ENCODE measurements at regions not wholly inside any gene's neighbourhood (a gene's known extent, or its start where the extent isn't known, plus 50 kb on each side); places are given as distances from the start of the nearest gene placed in this dataset.
"Not testable (repeated sequence)": the region's sequence is repeated elsewhere in the genome, so short reads cannot be mapped to it uniquely, and the experiment has no call there.

DNA sequence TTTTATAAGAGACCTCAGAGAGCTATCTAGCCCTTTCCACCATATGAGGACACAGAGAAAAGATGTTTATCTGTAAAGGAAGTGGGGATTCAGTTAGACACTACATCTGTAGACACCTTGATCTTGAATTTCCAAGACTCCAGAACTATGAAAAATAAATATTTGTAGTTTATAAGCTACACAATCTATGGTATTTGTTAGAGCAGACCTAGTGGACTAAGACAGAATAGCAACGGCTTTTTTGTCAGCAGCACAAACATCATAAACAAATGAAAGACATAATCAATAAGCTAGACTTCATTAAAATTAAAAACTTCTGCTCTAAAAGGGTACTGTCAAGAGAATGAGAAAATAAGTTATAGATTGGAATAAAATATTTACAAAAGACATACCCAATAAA lies 810.1 kb downstream of the FSCB start:
- no peak for DNase-seq (ENCODE audit: low spot score)

DNA sequence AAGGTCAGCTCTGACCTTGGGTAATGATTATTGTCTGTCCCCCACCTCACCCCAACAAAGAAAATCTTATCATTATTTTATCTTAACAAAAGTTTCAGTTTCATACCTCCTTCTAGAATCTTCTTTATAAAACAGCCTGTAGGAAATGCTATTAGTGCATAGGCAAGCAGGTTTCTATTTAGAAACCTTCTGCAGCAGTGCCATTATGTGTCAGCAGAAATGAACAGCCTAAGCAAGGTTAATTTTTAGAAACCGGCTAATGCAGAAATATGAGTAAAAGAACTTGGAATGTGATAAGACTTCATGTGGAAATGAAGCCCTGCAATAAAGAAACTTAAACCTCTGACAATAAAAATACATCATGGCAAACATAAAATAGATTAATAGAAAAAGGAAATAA lies 814.4 kb downstream of the FSCB start:
- DNase-seq (ENCODE audit: low spot score), result no peak

DNA sequence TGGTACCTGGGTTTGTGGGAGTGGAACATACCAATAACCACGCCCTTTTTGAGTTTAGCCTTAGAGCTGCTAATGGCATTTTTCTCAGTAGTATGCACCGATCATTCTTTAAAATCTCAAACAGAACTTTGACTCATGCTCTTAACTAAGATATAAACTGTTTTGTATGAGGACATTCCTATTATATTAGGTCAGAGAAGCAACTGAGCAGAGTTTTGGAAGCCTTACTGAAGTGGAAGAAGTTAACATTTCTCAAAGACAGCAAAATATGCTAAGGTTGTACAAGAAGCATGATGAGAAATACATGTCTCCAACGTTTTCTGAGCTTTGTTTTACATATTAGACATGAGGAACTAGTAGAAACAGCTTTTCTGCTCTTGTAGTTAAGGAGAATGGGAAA lies 819.2 kb downstream of the FSCB start:
- no peak for DNase-seq (ENCODE audit: low spot score)

DNA sequence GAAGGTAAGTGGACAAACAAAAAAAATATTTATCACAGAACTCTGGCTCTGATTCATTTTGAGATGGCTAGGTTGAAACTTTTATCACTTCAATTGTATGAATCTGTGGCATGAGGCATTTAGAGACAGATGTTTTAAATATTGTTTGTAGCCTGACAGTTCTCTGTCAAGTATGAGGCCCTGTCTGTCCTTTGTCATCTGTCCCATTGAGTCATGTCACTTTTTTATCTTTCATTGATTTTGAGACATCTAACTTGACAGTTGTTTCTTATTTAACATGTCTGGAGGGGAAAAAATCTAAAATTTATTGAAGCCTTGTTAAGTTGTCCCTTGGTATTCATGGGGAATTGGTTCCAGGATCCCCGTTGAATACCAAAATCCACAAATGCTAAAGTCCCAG lies 829.5 kb downstream of the FSCB start:
- DNase-seq (ENCODE audit: low spot score), result no peak

DNA sequence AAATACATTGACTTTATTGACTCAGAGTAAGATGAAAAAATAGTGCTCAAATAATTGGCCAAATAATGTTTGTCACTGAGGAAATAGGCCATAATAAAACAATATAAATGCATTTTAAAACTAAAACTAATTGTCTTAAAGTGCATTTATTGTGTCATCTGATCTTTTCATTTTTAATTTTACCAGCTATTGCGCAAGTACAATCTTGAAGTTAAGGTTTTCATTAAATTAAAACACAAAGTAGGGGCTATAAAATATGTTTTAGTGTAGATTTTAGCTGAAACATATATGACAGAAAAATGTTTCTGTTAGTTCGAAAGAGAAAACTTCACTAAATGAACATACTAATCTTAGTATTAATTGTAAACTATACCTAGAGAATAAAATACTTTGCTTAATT lies 832.8 kb downstream of the FSCB start:
- no peak for DNase-seq (ENCODE audit: low spot score)

DNA sequence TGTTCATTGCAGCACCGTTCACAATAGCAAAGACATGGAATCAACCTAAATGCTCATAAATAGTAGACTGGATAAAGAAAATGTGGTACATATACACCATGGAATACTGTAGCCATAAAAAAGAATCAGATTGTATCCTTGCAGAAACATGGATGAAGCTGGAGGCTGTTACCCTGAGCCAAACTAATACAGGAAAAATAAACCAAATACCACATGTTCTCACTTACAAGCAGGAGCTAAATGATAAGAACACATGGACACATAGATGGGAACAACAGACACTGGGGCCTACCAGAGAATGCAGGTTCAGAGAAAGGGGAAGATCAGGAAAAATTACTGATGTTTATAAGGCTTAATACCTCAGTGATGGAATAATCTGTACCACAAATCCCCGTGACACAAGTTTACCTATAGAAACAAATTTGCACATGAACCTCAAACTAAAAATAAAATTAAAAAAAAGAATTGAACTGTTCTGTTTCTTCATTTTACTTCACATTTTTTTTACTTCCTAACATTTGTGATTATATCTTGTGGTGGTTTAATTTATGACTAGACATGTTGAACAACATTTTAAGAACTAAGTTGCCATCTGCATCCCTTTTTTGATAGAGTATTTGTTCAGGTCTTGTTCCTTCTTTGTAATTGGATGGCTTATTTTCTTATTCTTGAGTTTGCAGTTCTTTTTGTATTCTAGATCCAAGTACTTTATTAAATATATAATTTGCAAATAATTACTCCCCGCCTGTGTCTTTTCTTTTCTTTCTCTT lies 835.2 kb downstream of the FSCB start:
- DNase-seq (ENCODE audit: low spot score), result no peak

DNA sequence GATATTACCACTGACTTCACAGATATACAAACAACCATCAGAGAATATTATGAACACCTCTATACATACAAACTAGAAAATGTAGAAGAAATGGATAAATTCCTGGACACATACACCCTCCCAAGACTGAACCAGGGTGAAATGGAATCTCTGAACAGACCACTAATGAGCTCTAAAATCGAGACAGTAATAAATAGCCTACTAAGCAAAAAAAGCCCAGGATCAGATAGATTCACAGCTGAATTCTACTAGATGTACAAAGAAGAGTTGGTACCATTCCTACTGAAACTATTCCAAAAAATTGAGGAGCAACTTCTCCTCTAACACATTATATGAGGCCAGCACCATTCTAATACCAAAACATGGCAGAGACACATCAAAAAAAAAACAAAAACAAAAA lies 837.7 kb downstream of the FSCB start:
- no peak for DNase-seq (ENCODE audit: low spot score)

DNA sequence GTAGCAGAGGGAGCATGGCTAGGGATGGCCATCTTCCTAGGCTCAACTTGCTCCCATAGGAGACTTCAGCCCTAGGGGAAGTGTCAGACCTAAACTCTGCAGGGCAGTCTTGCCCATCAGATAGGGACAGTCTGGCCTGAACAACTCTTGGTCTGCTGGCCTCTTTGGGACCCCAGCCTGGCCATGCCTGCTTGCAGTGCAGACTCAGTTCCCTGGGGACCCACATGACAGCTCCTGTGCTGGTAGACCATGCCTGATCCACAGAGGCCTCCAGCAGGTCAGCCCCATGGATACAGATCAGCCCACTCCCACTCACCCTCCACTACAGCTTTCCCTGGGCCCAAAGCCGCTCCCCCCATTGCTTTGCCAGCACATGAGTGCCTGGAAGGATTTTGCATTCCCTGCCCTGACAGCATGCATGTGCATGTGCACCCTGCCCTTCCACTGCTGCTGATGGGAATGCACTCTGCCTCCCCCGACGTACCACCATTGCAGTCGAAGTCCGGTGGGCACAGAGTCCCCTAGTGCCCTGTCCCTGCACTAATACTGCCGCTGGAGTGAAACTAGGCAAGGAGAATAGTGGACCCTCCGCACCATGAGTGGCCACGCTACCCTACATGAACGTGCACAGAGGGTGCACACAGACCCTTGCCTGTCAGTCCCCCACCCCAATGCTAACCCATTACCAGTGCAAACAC lies 841.4 kb downstream of the FSCB start:
- no peak for DNase-seq (ENCODE audit: low spot score)

DNA sequence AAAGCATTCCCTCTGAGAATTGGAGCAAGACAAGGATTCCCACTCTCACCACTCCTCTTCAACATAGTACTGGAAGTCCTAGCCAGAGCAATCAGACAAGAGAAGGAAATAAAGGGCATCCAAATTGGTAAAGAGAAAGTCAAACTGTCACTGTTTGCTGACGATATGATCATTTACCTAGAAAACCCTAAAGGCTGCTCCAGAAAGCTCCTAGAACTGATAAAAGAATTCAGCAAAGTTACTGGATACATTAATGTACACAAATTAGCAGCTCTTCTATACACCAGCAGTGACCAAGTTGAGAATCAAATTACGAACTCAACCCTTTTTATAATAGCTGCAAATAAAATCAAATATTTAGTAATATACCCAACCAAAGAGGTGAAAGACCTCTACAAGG lies 851.9 kb downstream of the FSCB start:
- DNase-seq (ENCODE audit: low spot score), result not testable (repeated sequence)

DNA sequence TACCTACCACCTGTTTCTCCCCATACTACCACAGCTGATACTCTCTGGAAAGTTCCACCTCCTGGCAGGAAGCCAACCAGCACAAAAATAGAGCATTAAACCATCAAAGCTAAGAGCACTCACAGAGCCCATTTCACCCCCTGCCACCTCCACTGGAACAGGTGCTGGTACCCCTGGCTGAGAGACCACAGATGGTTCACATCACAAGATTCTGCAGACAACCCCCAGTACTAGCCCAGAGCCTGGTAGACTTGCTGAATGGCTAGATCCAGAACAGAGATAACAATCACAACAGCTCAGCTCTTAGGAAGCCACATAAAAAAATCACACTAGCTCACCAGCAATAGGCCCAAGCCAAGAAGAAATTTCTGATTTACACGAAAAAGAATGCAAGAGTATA lies 855.2 kb downstream of the FSCB start:
- no peak for DNase-seq (ENCODE audit: low spot score)

DNA sequence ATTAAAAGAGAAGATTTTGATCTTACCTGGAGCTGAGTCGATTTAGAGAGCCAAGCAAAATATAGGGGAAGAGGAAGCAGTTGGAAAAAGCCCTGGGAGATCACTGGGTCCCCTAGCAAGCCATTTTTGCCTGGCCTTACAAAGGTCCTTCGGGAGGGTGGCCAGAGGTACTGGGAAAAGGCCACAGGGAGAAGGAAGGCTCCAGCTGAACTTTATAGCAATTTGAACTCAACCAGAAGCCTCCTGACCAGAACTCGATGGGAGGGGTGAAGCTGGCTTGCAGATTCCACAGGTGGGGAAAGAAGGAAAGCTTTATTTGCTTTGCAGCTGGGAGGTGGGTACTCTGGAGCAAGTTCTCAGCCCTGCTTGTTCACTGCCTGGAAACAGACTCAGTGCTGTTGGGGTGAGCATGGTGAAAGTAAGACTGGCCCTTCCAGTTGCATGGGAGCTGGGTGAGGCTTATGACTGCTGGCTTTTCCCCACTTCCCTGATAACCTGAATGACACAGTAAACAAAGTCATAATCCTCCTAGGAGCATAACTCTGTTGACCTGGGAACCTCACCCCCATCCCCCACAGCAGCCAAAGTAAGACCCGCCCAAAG lies 855.8 kb downstream of the FSCB start:
- no peak for DNase-seq (ENCODE audit: low spot score)

DNA sequence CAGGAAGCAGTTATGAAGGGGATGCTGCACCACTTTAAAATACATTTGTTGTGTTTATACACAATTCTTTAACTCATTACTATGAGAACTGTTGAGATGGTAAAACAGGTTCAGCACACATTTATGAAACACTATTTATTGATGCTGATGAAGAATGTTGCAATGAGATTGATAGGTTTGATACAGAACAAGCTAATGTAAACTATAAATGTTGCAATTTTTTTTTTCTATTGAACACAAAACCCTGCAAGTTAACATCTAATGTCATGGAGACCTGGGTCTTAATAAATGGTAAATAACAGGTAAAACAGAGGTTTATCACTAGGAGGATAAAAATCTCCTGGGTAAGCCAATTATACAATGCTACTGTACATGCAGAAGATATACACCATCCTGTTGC lies 857.6 kb downstream of the FSCB start:
- DNase-seq (ENCODE audit: low spot score), result no peak

DNA sequence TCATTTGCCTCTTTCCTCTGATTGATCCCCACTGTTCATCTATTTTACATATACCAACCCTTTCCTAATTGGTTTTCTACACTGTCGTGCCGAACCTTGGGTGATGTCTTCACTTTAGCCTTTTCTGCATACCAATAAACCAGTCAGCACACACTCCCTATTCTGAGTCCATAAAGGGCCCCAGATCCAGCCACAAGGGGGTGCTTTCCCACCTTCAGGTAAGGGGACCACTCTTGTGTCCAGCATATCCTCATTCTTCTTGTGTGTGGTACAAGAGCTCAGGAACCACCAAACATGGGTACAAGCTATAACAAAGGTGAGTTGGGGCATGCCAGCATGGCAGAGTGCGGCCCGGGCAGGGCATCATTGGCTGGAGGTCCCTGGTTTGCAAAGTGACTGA lies 859.8 kb downstream of the FSCB start:
- DNase-seq (ENCODE audit: low spot score), result no peak

DNA sequence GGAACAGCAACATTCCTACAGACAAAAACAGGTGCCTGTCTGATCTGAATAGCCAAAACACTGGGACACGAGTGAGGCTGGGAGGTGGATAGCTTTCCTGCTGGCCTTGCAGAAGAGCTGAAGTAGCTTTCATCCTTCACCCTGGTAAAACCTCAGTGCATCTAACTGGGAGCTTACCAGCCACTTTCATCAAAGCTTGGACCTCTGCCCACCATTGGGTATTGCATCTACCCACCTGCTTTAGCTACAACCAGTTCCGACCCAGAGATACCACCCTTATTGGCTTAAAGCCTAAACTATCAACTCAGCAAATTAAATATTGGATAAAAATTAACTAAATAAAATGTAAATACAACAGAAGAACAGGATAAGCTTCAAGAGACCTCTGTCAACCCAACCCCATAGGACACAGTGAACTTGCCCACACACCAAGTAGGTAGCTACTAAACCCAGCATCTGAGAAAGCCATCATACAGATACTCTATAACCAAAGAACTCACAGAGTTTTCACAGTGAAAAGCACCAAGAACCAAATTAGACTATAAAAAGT lies 866.3 kb downstream of the FSCB start:
- DNase-seq (ENCODE audit: low spot score), result no peak

DNA sequence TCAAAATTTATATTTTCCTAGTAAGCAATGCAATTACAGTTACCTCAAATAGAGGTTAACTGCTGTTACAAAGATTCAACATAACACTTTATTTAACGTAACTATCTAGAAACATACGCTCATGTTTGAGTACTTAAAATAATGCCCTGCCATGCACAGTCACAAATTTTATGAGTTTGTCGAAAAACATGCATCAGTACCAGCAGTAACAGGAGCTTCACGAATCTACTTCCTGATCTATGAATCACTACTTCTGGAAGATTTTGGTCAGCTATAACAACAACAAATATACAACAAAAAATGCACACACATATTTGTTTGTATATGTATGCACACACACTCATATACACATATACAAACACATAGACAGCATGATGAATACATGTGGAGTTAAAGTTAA lies 881.8 kb downstream of the FSCB start:
- no peak for DNase-seq (ENCODE audit: low spot score)

DNA sequence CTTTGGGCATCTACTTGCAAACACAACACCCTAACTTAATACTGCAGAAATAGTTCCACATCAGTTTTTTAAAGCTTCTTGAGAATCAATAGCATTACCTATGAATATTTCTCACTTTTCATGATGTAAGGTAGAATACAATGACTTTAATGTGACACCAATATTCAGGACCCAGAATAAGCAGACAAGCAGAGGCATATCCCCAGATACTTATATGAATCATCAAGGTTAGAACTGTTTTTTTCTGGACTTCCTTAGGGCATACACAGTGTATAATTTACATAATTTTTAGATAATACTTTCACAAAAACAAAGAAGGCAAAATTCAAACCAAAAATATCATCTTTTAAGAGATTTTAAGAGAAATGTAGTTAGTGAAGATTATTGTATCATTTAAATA lies 885.8 kb downstream of the FSCB start:
- no peak for DNase-seq (ENCODE audit: low spot score)

DNA sequence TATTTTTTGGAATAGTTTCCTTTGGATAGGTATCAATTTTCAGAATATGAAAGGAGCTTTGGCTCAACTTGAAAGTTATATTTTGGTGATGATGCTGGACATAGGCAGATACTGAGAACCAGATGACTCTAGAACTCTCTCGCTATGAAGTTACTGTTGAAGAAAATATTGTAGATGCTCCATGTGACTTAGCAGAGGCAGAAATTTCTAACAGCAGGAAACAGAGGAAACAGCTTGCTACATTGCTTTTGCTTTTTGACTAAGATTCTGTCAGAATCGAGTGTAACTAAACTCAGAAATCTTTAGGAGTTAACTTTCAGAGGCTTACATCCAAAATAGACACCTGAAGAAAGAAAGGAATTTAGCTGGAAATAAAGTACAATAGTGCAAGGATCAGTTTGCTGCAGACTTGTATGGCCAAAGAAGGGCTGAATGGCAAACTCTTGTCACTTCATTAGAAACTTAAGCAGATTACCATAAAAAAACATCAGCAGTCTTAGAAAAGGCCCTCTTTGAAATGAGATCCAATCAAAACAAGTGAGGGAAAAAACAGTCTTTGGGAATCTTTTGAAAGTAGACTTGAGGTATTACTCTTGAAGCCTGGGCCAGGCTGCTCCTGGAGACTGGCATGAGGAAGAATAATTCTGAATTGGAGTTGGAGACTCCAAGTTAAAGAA lies 911.8 kb downstream of the FSCB start:
- DNase-seq (ENCODE audit: low spot score), result no peak

DNA sequence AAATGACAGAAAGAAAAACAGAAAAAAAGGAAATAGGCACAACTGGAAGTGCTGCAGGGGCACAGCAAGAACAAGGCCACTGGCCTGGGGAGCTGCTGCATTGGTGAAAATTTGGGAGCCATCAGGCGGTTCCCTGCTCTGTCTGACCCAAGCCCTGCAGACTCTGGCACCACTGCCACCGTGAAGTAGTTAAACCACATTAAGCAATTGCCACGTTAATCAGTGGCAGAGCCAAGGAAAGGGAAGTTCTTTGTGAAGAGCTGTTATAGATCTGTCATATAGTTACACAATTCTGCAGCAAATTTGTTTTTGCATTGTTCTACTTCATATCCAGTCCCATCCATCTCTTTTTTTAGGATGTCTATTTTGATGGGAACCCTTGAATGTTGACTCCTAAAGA lies 915.3 kb downstream of the FSCB start:
- no peak for DNase-seq (ENCODE audit: low spot score)

DNA sequence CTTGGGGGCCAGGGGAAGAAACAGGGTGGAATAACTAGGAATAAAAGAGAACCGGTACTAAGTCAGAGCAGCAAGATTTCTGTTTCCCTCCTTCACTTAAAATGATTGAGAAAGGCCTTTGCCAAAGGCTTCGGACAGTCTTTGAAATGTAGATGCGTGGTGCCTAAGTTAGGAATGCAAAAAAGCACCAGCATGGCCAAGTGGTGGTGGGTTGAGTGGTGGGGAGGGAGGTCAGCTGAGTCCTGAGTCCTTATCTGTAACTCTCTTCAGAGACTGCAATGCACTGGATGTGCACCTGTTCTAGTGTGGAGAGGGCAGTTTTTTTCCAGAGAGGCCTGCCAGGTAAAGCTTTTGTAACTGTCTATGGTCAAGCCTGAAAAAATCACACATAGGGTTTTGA lies 919.9 kb downstream of the FSCB start:
- peak; percentile 4 for DNase-seq (ENCODE audit: low spot score)

DNA sequence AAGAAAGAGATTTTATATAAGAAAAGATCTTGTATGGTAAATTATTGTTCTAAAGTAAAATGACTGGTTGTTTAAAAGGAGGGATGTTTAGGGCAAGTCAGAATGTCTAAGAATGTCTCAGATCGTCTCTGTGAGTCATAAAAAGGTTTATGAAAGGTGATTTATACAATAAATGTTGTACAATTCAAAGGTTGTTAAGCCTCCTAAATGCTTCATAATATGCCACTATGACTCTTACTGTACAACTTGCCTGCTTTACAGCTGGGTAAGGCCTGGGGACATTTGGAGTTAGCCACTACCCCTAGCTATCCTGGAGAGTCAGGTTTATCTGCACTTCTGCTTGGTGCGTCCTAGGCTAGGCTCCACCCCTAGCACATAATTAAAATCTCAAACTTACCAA lies 927.4 kb downstream of the FSCB start:
- no peak for DNase-seq (ENCODE audit: low spot score)

DNA sequence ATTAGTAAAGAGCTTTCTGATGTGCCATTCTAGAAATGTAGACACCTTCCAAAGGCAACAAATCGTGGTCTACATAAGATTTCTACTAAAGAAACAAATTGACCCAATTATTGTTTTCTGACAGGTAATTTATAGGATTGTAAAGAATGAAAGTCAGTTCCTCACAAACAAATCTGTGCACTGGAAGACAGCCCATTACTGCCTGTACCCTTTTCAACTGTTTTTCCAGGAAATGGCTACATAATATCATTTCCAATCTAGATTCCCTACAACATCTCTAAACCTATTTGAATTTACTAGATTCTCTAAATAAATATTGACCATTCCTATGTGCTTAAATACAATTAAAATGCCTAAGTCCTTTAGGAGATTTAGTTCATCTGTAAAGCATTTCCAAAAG lies 939.1 kb downstream of the FSCB start:
- no peak for DNase-seq (ENCODE audit: low spot score)

DNA sequence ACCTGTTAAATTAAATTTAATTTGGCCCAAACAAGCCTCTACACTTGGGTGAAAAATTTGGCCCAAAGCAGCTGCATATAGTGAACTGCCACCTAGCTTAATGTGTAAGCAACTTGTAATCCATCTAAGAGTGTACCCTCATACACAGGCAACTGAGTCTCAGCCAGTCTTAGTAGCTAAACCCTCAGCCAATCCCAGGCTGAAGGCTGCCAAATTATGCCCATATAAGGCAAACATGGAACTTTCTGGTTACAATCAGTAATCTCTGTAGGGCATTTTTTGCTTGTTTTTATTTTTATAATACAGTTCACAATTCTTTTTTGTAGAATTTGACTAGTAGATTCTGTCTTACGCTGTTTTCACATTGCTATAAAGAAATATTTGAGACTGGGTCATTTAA lies 958.7 kb downstream of the FSCB start:
- DNase-seq (ENCODE audit: low spot score), result no peak

DNA sequence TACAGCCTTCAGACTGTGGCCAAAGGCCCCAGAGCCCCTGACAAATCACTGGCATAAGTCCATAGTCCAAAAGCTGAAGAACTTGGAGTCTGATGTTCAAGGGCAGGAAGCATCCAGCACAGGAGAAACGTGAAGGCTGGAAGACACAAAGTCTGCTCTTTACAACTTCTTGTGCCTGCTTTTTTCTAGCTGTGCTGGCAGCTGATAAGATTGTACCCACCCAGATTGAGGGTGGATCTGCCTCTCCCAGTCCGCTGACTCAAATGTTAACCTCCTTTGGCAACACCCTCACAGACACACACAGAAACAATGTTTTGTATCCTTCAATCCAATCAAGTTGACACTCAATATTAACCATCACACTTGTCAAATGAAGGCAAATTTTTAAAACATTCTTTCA lies 959.5 kb downstream of the FSCB start:
- DNase-seq (ENCODE audit: low spot score), result not testable (repeated sequence)
